A673 (cell line): ENCODE measurements at regions not wholly inside any gene's neighbourhood (a gene's known extent, or its start where the extent isn't known, plus 50 kb on each side); places are given as distances from the start of the nearest gene placed in this dataset.

Experiments used
- BruUV-seq: library from RNA; stranded (reverse); fragments of 400-500 nt; replicated peaks from 2 replicates; lab custom pipeline; 2021; lab: Mats Ljungman, UMichigan
- CTCF ChIA-PET: fragments of 300-600 bp; sonication (Branson Sonifier 250); formaldehyde crosslinking; loops from one replicate; lab custom pipeline; 2022; ENCODE audit warnings: antibody characterized with exemption; lab: Charles Lee
- POLR2A ChIA-PET: fragments of 300-600 bp; sonication (Branson Sonifier 250); formaldehyde crosslinking; loops from one replicate; lab custom pipeline; 2022; ENCODE audit warnings: antibody characterized with exemption; ENCODE audit not compliant: low non-redundant PET; lab: Charles Lee
- DNase-seq: peaks from one replicate; pipeline ENCODE4 v3.0.0-alpha.2; 2015; ENCODE audit warnings: low spot score
- H3K27ac ChIP-seq: fragments of 200-600 bp; sonication (generic); 2 replicates; pipeline ENCODE4 v1.5.1; 2016; ENCODE audit warnings: mixed run types, low read depth, mild to moderate bottlenecking, mixed read lengths, antibody characterized with exemption, low read length; ENCODE audit not compliant: poor library complexity, severe bottlenecking
- H3K27me3 ChIP-seq: fragments of 200-600 bp; sonication (generic); replicated peaks from 2 replicates; pipeline ENCODE4 v1.6.1; 2017; ENCODE audit warnings: mixed run types, low read depth, mild to moderate bottlenecking, mixed read lengths, antibody characterized with exemption, low read length; ENCODE audit not compliant: insufficient read depth, poor library complexity
- H3K36me3 ChIP-seq: fragments of 200-600 bp; sonication (generic); 2 replicates; pipeline ENCODE4 v1.6.1; 2016; ENCODE audit warnings: mixed run types, mild to moderate bottlenecking, mixed read lengths, antibody characterized with exemption, low read length; ENCODE audit not compliant: insufficient read depth, poor library complexity, severe bottlenecking
- H3K4me1 ChIP-seq: fragments of 200-600 bp; sonication (generic); 2 replicates; pipeline ENCODE4 v1.6.1; 2017; ENCODE audit warnings: mixed run types, mild to moderate bottlenecking, mixed read lengths, antibody characterized with exemption, low read length; ENCODE audit not compliant: insufficient read depth, poor library complexity, severe bottlenecking
- H3K4me3 ChIP-seq: fragments of 200-600 bp; sonication (generic); 2 replicates; pipeline ENCODE4 v1.5.1; 2016; ENCODE audit warnings: low read depth, mixed run types, mild to moderate bottlenecking, mixed read lengths, low read length; ENCODE audit not compliant: poor library complexity, severe bottlenecking
- H3K9me3 ChIP-seq: fragments of 200-600 bp; sonication (generic); 2 replicates; pipeline ENCODE4 v1.6.1; 2016; ENCODE audit warnings: mixed run types, low read depth, mild to moderate bottlenecking, mixed read lengths, antibody characterized with exemption, low read length; ENCODE audit not compliant: poor library complexity, severe bottlenecking
- CTCF ChIP-seq: fragments of 300-800, 200-600 bp; sonication (generic); conservative IDR thresholded peaks from 2 replicates; pipeline ENCODE4 v1.5.1; 2017; ENCODE audit warnings: low read depth, mild to moderate bottlenecking, antibody characterized with exemption, low read length, moderate library complexity, mixed read lengths
- EZH2 ChIP-seq: fragments of 200-600 bp; sonication (generic); IDR thresholded peaks from 2 replicates; pipeline ENCODE4 v1.6.1; 2017; ENCODE audit warnings: borderline replicate concordance, low read depth, mild to moderate bottlenecking, mixed read lengths, antibody characterized with exemption, low read length; ENCODE audit not compliant: poor library complexity, severe bottlenecking
- intact Hi-C: fragments of 100-400 bp; cut with micrococcal nuclease; formaldehyde crosslinking; loops from one replicate; pipeline ENCODE4 v1.10.0; 2022; ENCODE audit not compliant: unreplicated experiment

GRCh38 chr13:103734837-103735236 lies 668.6 kb upstream of the SLC10A2 start:
- Histone ChIP-seq H3K4me3 (no peak overlapping the region), H3K9me3 (no peaks in the 10 kb centered on the region), H3K27ac (no peak overlapping the region), H3K36me3 (no peaks in the 10 kb centered on the region), H3K4me1 (no peaks in the 10 kb centered on the region), H3K27me3 (peaks cover 3% of the 10 kb centered on the region)
- ChIA-PET POLR2A (no interaction called here), CTCF (no interaction called here)
- BruUV-seq: no TSS peak
- TF ChIP-seq EZH2 (no peak), CTCF (no peak)
- intact Hi-C loops: no loop called here
- DNase-seq: no peak

DNA sequence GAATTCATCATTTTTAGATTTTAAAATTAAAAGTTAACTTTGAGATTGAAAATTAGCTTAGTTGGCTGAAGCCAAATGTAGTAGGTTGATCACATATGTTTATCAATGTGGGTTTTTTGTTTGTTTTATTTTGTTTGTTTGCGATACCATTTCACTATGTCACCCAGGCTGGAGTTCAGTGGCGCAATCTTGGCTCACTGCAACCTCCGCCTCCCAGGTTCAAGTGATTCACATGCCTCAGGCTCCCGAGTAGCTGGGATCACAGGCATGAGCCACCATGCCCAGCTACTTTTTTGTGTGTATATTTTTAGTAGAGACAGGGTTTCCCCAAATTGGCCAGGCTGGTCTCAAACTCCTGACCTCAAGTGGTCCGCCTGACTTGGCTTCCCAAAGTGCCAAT lies 665.7 kb upstream of the SLC10A2 start:
- no peak for DNase-seq
- intact Hi-C loops: no loop called here
- Histone ChIP-seq H3K9me3 (no peaks in the 10 kb centered on the region), H3K27me3 (no peaks in the 10 kb centered on the region), H3K4me3 (no peak overlapping the region), H3K36me3 (no peaks in the 10 kb centered on the region), H3K4me1 (no peaks in the 10 kb centered on the region), H3K27ac (no peak overlapping the region)
- no TSS peak for BruUV-seq
- TF ChIP-seq EZH2 (no peak), CTCF (no peak)
- CTCF ChIA-PET: no interaction called here
- POLR2A ChIA-PET: no interaction called here

DNA sequence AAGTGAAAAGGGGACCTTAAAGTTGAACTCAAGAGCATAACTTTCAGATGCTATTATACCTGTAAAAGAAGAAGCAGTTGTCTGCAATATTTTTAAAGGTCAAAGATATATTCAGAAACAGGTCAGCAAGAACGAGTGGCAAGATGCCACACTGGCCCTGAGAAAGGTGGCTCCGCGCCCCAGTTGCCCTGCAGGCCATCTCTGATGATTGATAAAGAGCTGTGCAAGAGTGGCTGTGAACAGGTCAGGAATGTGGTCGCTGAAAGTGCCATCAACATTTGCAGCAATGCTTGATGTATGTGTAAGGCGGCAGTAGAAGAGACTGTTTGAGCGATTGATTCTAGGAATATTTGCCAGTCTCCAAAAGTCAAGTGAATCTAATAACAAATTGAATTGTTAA lies 664.2 kb upstream of the SLC10A2 start:
- TF ChIP-seq CTCF: no peak
- TF ChIP-seq EZH2: no peak
- POLR2A ChIA-PET: no interaction called here

More for the DNA sequence above, 664.2 kb upstream of the SLC10A2 start:
- CTCF ChIA-PET: no interaction called here
- no TSS peak for BruUV-seq
- Histone ChIP-seq H3K4me1 (no peaks in the 10 kb centered on the region), H3K27me3 (no peaks in the 10 kb centered on the region), H3K36me3 (no peaks in the 10 kb centered on the region), H3K27ac (no peak overlapping the region), H3K9me3 (no peaks in the 10 kb centered on the region), H3K4me3 (no peak overlapping the region)
- no peak for DNase-seq
- intact Hi-C loops: no loop called here
